ENCODE measurements at regions not wholly inside any gene's neighbourhood (a gene's known extent, or its start where the extent isn't known, plus 50 kb on each side); places are given as distances from the start of the nearest gene placed in this dataset.

DNA sequence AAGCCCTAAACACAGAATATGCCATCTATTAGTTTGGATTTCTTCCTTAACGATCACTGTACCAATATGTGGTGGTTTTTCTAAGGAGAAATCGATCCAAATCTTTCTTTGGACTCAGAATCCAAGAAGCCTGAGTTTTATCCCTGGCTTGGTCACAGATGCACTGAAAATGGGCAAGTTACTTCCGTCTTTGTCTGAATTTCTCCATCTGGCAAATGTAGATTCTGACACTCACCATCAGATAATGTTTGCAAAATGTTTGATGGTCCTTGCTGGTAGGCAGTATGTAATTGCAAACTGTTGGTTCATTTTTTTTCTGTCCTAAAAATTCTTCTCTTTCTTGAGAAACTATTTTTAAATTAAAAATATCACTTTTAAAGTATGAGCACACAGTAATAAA lies 115.0 kb downstream of the TSEN15 start:
- no peak for TF ChIP-seq ZBTB8A (tag by site-specific recombination; IDR thresholded peaks at IDR 0.05)
- TF ChIP-seq, protein P1, sequence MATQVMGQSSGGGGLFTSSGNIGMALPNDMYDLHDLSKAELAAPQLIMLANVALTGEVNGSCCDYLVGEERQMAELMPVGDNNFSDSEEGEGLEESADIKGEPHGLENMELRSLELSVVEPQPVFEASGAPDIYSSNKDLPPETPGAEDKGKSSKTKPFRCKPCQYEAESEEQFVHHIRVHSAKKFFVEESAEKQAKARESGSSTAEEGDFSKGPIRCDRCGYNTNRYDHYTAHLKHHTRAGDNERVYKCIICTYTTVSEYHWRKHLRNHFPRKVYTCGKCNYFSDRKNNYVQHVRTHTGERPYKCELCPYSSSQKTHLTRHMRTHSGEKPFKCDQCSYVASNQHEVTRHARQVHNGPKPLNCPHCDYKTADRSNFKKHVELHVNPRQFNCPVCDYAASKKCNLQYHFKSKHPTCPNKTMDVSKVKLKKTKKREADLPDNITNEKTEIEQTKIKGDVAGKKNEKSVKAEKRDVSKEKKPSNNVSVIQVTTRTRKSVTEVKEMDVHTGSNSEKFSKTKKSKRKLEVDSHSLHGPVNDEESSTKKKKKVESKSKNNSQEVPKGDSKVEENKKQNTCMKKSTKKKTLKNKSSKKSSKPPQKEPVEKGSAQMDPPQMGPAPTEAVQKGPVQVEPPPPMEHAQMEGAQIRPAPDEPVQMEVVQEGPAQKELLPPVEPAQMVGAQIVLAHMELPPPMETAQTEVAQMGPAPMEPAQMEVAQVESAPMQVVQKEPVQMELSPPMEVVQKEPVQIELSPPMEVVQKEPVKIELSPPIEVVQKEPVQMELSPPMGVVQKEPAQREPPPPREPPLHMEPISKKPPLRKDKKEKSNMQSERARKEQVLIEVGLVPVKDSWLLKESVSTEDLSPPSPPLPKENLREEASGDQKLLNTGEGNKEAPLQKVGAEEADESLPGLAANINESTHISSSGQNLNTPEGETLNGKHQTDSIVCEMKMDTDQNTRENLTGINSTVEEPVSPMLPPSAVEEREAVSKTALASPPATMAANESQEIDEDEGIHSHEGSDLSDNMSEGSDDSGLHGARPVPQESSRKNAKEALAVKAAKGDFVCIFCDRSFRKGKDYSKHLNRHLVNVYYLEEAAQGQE (tag by site-specific recombination; IDR thresholded peaks at IDR 0.05) = no peak
